ENCODE measurements at regions not wholly inside any gene's neighbourhood (a gene's known extent, or its start where the extent isn't known, plus 50 kb on each side); places are given as distances from the start of the nearest gene placed in this dataset.

DNA sequence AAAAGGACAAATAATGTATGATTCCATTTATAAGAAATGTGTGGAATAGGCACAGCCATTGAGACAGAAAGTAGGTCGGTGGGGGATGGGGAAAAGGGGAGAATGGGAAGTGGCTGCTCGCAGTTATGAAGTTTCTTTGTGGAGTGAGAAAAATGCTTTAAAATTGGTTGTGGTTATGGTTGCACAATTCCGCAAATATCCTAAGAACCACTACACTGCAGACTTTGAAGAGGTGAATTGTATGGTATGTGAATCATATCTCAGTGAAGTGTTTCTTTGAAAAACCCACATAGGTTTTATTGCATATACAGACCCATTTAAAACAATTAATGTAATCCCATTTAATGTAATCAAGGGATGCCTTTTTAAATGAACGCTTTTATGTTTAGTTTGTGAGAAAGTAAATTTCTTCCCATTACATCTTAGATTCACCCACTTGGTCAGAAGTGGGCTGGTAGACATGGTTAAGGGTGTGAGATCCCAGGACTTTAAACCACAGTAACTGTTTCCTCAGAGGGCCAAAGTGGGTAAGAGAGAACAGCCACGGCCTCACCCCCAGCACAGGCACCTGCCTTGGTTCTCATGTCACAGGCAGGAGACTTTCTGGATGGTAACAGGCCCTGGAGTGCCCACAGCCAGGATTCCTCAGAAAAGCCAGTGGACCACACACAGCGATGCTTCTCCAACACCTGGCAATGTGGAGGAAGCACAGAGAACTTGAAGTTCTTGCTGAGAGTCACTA lies 119.3 kb upstream of the GJB6 start:
- no peaks in the 10 kb centered on the region for H3K9me3 ChIP-seq (ENCODE audit: severe bottlenecking)
- H3K27ac ChIP-seq (ENCODE audit: poor library complexity, severe bottlenecking), result peak overlapping the region; percentile 81
- no peaks in the 10 kb centered on the region for H3K36me3 ChIP-seq (ENCODE audit: low read depth)
- TF ChIP-seq, protein P1, sequence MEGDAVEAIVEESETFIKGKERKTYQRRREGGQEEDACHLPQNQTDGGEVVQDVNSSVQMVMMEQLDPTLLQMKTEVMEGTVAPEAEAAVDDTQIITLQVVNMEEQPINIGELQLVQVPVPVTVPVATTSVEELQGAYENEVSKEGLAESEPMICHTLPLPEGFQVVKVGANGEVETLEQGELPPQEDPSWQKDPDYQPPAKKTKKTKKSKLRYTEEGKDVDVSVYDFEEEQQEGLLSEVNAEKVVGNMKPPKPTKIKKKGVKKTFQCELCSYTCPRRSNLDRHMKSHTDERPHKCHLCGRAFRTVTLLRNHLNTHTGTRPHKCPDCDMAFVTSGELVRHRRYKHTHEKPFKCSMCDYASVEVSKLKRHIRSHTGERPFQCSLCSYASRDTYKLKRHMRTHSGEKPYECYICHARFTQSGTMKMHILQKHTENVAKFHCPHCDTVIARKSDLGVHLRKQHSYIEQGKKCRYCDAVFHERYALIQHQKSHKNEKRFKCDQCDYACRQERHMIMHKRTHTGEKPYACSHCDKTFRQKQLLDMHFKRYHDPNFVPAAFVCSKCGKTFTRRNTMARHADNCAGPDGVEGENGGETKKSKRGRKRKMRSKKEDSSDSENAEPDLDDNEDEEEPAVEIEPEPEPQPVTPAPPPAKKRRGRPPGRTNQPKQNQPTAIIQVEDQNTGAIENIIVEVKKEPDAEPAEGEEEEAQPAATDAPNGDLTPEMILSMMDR (IDR thresholded peaks at IDR 0.05; ENCODE audit: poor library complexity, severe bottlenecking), result no peak
- no peak overlapping the region for H3K4me3 ChIP-seq (ENCODE audit: severe bottlenecking)
- ATAC-seq (ENCODE audit: low read depth), result peak; percentile 83
- no peak for DNase-seq (ENCODE audit: low spot score)
- peaks cover 27% of the 10 kb centered on the region for H3K4me1 ChIP-seq (ENCODE audit: insufficient read depth, poor library complexity, severe bottlenecking)
- H3K27me3 ChIP-seq (ENCODE audit: insufficient read depth, poor library complexity, severe bottlenecking), result no peaks in the 10 kb centered on the region

DNA sequence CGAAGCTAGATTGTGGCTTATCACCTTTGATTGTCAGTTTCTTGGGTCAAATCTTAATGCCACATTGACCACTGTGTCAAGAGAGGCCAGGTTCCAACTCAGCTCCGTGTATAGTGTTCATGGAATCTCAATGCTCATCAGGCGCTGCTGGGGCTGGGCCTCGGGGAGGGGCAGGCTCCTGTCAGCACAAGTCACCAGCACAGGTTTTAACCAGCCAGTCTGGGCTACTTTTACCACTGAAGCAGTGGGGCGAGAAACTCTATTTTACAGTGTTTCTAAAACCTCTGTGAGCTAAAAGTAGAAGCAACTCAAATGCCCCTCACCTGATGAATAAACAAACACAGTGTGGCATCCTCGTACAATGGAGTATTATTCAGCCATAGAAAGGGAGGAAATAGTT lies 118.7 kb upstream of the GJB6 start:
- Histone ChIP-seq H3K4me3 (ENCODE audit: severe bottlenecking) (no peak overlapping the region), H3K4me1 (ENCODE audit: insufficient read depth, poor library complexity, severe bottlenecking) (peaks cover 27% of the 10 kb centered on the region), H3K9me3 (ENCODE audit: severe bottlenecking) (no peaks in the 10 kb centered on the region), H3K36me3 (ENCODE audit: low read depth) (no peaks in the 10 kb centered on the region), H3K27ac (ENCODE audit: poor library complexity, severe bottlenecking) (peak overlapping the region; percentile 81), H3K27me3 (ENCODE audit: insufficient read depth, poor library complexity, severe bottlenecking) (no peaks in the 10 kb centered on the region)
- ATAC-seq (ENCODE audit: low read depth), result peak; percentile 77
- no peak for DNase-seq (ENCODE audit: low spot score)
- TF ChIP-seq, protein P1 (IDR thresholded peaks at IDR 0.05; ENCODE audit: poor library complexity, severe bottlenecking), result no peak

DNA sequence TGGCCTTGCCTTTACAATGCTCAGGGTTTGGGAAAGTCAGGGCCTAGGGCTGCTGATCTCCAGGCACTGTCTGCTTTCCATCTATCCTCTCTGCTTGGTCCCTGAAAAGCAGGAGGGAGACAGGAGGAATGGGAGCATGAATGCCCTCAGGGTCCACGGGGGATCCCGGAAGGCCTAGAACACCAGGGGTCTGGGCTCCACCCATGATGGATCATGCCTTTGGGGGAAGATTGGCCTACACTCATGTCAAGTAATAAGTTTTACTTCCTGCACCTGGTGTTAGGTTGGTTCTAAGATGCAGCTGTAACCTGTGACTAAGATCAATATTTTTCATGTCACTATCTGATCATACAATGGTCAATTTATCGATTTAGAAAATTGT lies 118.3 kb upstream of the GJB6 start:
- Histone ChIP-seq H3K27me3 (ENCODE audit: insufficient read depth, poor library complexity, severe bottlenecking) (no peaks in the 10 kb centered on the region), H3K27ac (ENCODE audit: poor library complexity, severe bottlenecking) (peak overlapping the region; percentile 81), H3K4me1 (ENCODE audit: insufficient read depth, poor library complexity, severe bottlenecking) (peaks cover 27% of the 10 kb centered on the region), H3K36me3 (ENCODE audit: low read depth) (no peaks in the 10 kb centered on the region), H3K9me3 (ENCODE audit: severe bottlenecking) (no peaks in the 10 kb centered on the region), H3K4me3 (ENCODE audit: severe bottlenecking) (no peak overlapping the region)
- DNase-seq (ENCODE audit: low spot score) (no peak), ATAC-seq (ENCODE audit: low read depth) (no peak)
- TF ChIP-seq, protein P1 (IDR thresholded peaks at IDR 0.05; ENCODE audit: poor library complexity, severe bottlenecking), result no peak

DNA sequence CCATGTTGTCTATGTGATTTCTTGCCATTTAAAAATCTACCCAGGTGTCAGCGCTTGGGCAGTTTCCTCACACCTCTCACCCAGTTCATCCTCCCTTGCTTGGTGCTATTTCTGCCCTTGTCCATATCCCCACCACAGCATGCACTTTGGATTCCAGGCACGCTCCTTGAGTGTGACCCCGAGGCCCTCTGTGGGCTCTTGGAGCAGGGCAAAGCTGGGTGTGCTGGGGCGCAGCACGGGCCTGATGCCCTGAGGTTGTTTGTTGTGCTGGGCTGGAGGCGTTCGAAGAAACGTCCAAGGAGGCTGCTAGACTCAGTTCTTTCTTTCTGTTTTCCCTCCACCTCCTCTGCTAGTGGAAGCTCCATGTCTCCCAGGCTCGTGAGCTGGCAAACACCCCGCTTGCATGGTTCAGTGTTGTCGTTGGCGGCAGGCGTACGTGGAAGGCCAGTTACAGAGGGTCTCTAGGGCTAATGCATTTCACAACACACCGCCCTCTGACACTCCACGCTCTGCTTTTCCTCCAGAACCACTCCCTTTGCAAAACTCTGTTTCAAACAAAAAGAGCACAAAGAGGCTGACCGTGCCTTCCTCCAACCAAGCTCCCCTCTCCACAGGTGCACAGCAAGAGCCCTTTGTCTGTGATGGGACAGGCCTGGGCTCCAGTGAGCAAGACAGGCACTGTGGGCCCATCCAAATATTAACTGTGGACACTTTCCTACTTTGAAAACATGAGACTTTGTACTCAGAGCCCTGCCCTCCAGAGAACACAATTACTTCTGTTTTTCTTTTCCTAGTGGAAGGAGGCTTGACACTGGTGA lies 117.7 kb upstream of the GJB6 start:
- TF ChIP-seq, protein P1 (IDR thresholded peaks at IDR 0.05; ENCODE audit: poor library complexity, severe bottlenecking), result no peak
- H3K9me3 ChIP-seq (ENCODE audit: severe bottlenecking), result no peaks in the 10 kb centered on the region
- no peaks in the 10 kb centered on the region for H3K27me3 ChIP-seq (ENCODE audit: insufficient read depth, poor library complexity, severe bottlenecking)
- peaks cover 31% of the 10 kb centered on the region for H3K4me1 ChIP-seq (ENCODE audit: insufficient read depth, poor library complexity, severe bottlenecking)
- peak overlapping the region; percentile 81 for H3K27ac ChIP-seq (ENCODE audit: poor library complexity, severe bottlenecking)
- DNase-seq (ENCODE audit: low spot score) (no peak), ATAC-seq (ENCODE audit: low read depth) (no peak)
- H3K36me3 ChIP-seq (ENCODE audit: low read depth), result no peaks in the 10 kb centered on the region
- H3K4me3 ChIP-seq (ENCODE audit: severe bottlenecking), result no peak overlapping the region

All from RWPE2 (cell line).